Kidney (tissue), 13 donors: ENCODE measurements at regions not wholly inside any gene's neighbourhood (a gene's known extent, or its start where the extent isn't known, plus 50 kb on each side); places are given as distances from the start of the nearest gene placed in this dataset.

Experiments used
- DNase-seq, 5 donors: peaks; one replicate each; pipeline ENCODE4 v3.0.0-alpha.2; 2013 to 2020
- FAIRE-seq: peaks from 2 replicates; lab custom pipeline; 2012; peaks lifted over from hg19 to GRCh38; lab: Jason Lieb, UNC
- H3K27ac ChIP-seq, 2 donors: one replicate each; pipeline ENCODE4 v1.7.0; 2013; ENCODE audit warnings: low read depth in 2 of 2, low read length in 2 of 2, inconsistent platforms in 1 of 2
- H3K27me3 ChIP-seq: one replicate; pipeline ENCODE4 v1.7.1; 2013; ENCODE audit warnings: low read length, inconsistent platforms; ENCODE audit not compliant: control insufficient read depth, insufficient read depth
- H3K36me3 ChIP-seq, 3 donors: one replicate each; pipeline versions ENCODE4 v1.7.0 to v1.7.1; 2013; ENCODE audit warnings: low read length in 3 of 3, control low read depth in 1 of 3, inconsistent platforms in 1 of 3; ENCODE audit not compliant: insufficient read depth in 3 of 3, control insufficient read depth in 2 of 3
- H3K4me1 ChIP-seq, 3 donors: one replicate each; pipeline versions ENCODE4 v1.7.0 to v1.7.1; 2013; ENCODE audit warnings: low read length in 3 of 3, inconsistent platforms in 1 of 3, low read depth in 1 of 3; ENCODE audit not compliant: control insufficient read depth in 2 of 3, insufficient read depth in 2 of 3
- H3K4me3 ChIP-seq, 3 donors: one replicate each; pipeline versions ENCODE4 v1.7.0 to v1.8.1; 2013; ENCODE audit warnings: low read length in 3 of 3, control low read depth in 1 of 3, inconsistent platforms in 1 of 3
- H3K9ac ChIP-seq, 3 donors: one replicate each; pipeline versions ENCODE4 v1.7.0 to v1.7.1; 2013; ENCODE audit warnings: low read length in 3 of 3, control low read depth in 1 of 3, inconsistent platforms in 1 of 3
- H3K9me3 ChIP-seq, 3 donors: one replicate each; pipeline versions ENCODE4 v1.7.0 to v1.7.1; 2013; ENCODE audit warnings: low read length in 3 of 3, control low read depth in 1 of 3, inconsistent platforms in 1 of 3; ENCODE audit not compliant: control insufficient read depth in 2 of 3, insufficient read depth in 1 of 3
- intact Hi-C: fragments of 100-400 bp; cut with DNase I; formaldehyde crosslinking; loops from one replicate; pipeline ENCODE4 v1.11.1; 2022
- TF ChIP-seq, protein P1 (sequence below): IDR thresholded peaks from 3 replicates; pipeline ENCODE4 v1.5.1; 2012; ENCODE audit warnings: mild to moderate bottlenecking, moderate library complexity, borderline replicate concordance; ENCODE audit not compliant: insufficient read depth; ENCODE audit errors: extremely low read depth
- donor health status: control.
- donor health status: control.
- donor health status: control.
- donor health status: control.
- donor health status: control.
- donor health status: DM: yes; HTN: yes; CAD: no.
- donor health status: Normal renal cell carcinoma (clear cell type).

DNA sequence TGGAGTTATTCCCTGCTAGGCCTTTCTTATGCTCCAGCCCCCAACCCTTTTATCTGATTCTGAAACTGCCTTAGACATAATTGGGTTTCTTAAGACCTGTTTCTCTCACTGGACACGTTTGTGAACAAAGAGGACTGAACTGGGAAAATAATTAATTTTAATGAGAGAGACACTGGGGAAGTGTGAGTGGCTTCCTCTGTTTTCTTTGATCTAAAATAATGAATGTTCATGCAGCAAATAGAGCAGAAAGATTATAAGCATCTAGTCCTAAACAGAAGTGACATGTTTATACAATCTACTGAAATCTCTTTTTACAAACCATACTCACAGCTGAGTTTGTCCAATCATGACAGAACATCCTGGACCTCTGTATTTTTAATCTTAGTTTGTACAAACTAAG is 157.6 kb downstream of the SH3BGRL2 start:
- FAIRE-seq (no peak), DNase-seq (no peak)
- no peak overlapping the region for H3K9ac ChIP-seq
- no peak overlapping the region for H3K27ac ChIP-seq
- no peaks in the 10 kb centered on the region for H3K36me3 ChIP-seq
- peaks cover 0 to 14% (median 0%) of the 10 kb centered on the region in 3 donors for H3K4me1 ChIP-seq
- intact Hi-C loops = no loop called here
- no peaks in the 10 kb centered on the region for H3K27me3 ChIP-seq
- H3K4me3 ChIP-seq = no peak overlapping the region
- TF ChIP-seq, protein P1, sequence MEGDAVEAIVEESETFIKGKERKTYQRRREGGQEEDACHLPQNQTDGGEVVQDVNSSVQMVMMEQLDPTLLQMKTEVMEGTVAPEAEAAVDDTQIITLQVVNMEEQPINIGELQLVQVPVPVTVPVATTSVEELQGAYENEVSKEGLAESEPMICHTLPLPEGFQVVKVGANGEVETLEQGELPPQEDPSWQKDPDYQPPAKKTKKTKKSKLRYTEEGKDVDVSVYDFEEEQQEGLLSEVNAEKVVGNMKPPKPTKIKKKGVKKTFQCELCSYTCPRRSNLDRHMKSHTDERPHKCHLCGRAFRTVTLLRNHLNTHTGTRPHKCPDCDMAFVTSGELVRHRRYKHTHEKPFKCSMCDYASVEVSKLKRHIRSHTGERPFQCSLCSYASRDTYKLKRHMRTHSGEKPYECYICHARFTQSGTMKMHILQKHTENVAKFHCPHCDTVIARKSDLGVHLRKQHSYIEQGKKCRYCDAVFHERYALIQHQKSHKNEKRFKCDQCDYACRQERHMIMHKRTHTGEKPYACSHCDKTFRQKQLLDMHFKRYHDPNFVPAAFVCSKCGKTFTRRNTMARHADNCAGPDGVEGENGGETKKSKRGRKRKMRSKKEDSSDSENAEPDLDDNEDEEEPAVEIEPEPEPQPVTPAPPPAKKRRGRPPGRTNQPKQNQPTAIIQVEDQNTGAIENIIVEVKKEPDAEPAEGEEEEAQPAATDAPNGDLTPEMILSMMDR = no peak
- no peaks in the 10 kb centered on the region for H3K9me3 ChIP-seq

DNA sequence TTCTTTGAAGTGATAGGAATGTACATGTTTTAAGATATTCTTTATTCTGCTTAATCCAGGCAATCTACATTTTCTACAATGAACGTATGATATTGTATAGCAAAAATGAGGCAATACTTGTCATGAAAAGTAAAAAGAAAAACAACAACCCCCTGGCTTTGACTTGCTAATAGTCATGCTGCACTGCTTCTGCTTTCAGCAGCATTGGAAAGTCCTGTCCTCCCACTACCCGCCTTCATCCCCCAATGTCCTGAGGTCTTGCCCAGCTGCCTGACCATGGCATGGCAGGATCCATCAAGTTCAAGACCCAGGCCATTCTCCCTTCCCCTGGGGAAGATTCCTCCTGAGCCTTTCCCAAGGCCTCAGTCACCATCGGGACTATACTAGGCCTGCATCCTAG is 156.5 kb downstream of the SH3BGRL2 start:
- Histone ChIP-seq H3K4me3 (no peak overlapping the region), H3K27me3 (no peaks in the 10 kb centered on the region), H3K36me3 (no peaks in the 10 kb centered on the region), H3K27ac (no peak overlapping the region), H3K4me1 (peaks cover 0 to 14% (median 0%) of the 10 kb centered on the region in 3 donors), H3K9me3 (no peaks in the 10 kb centered on the region), H3K9ac (no peak overlapping the region)
- intact Hi-C loops = no loop called here
- TF ChIP-seq, protein P1 = no peak
- FAIRE-seq = no peak
- DNase-seq = no peak

DNA sequence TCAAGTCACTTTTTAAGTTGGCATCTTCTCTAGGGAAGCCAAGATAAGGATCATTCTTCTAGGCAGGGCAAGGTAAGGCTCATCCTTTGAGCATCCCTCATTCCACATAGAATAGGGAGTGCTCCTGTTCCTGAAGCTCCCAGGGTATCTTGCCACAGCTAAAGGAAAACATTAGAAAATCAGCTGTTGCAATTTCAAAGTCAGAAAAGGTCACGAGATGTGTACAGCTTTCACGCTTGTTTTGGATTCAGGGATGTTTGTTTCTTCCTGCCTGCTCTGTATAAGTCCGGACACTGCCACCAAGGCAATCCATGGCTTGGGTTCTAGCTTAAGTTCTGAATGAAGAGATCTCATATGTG is 153.2 kb downstream of the SH3BGRL2 start:
- Histone ChIP-seq H3K36me3 (no peaks in the 10 kb centered on the region), H3K9ac (no peak overlapping the region), H3K27ac (no peak overlapping the region), H3K4me1 (peaks cover 0 to 13% (median 0%) of the 10 kb centered on the region in 3 donors), H3K27me3 (no peaks in the 10 kb centered on the region), H3K9me3 (no peaks in the 10 kb centered on the region), H3K4me3 (no peak overlapping the region)
- TF ChIP-seq, protein P1 = no peak
- DNase-seq = no peak
- intact Hi-C loops = no loop called here
- FAIRE-seq = no peak
